ENCODE measurements at regions not wholly inside any gene's neighbourhood (a gene's known extent, or its start where the extent isn't known, plus 50 kb on each side); places are given as distances from the start of the nearest gene placed in this dataset.
"Not testable (repeated sequence)": the region's sequence is repeated elsewhere in the genome, so short reads cannot be mapped to it uniquely, and the experiment has no call there.

- Histone ChIP-seq H3K9me3 (replicated peaks) (no peaks in the 10 kb centered on the region), H3K4me1 (no peaks in the 10 kb centered on the region), H3K27me3 (ENCODE audit: low read depth) (peaks cover 62% of the 10 kb centered on the region), H3K27ac (replicated peaks) (no peak overlapping the region), H3K4me3 (no peak overlapping the region), H3K36me3 (no peaks in the 10 kb centered on the region)
- intact Hi-C loops (cut with micrococcal nuclease), result no loop called here
- no peak for TF ChIP-seq CTCF (IDR thresholded peaks at IDR 0.05; ENCODE audit: borderline replicate concordance)
- DNase-seq, result no peak
These were observed 245.6 kb upstream of the B3GAT1 start for GRCh38 chr11:134657631-134658030.

- Histone ChIP-seq H3K27ac (replicated peaks) (no peak overlapping the region), H3K9me3 (replicated peaks) (no peaks in the 10 kb centered on the region), H3K4me3 (no peak overlapping the region), H3K4me1 (no peaks in the 10 kb centered on the region), H3K36me3 (no peaks in the 10 kb centered on the region), H3K27me3 (ENCODE audit: low read depth) (peaks cover 68% of the 10 kb centered on the region)
- DNase-seq, result no peak
- intact Hi-C loops (cut with micrococcal nuclease), result no loop called here
- no peak for TF ChIP-seq CTCF (IDR thresholded peaks at IDR 0.05; ENCODE audit: borderline replicate concordance)
These were observed 245.0 kb upstream of the B3GAT1 start for GRCh38 chr11:134656861-134657540.

GRCh38 chr11:134656086-134656840 lies 244.2 kb upstream of the B3GAT1 start:
- peaks cover 72% of the 10 kb centered on the region for H3K27me3 ChIP-seq (ENCODE audit: low read depth)
- H3K36me3 ChIP-seq; H3K4me3 ChIP-seq; intact Hi-C loops (cut with micrococcal nuclease); H3K9me3 ChIP-seq (replicated peaks); H3K27ac ChIP-seq (replicated peaks); H3K4me1 ChIP-seq; DNase-seq: not testable (repeated sequence)

- intact Hi-C loops (cut with micrococcal nuclease), result no loop called here
- H3K27me3 ChIP-seq (ENCODE audit: low read depth), result peaks cover 73% of the 10 kb centered on the region
- DNase-seq, result no peak
These were observed 243.3 kb upstream of the B3GAT1 start for GRCh38 chr11:134655189-134655989.

GRCh38 chr11:134654161-134654915 lies 242.3 kb upstream of the B3GAT1 start:
- Histone ChIP-seq H3K36me3 (no peaks in the 10 kb centered on the region), H3K9me3 (replicated peaks) (no peaks in the 10 kb centered on the region), H3K27ac (replicated peaks) (no peak overlapping the region), H3K4me3 (no peak overlapping the region), H3K27me3 (ENCODE audit: low read depth) (peaks cover 84% of the 10 kb centered on the region), H3K4me1 (no peaks in the 10 kb centered on the region)
- intact Hi-C loops (cut with micrococcal nuclease), result no loop called here
- TF ChIP-seq CTCF (IDR thresholded peaks at IDR 0.05; ENCODE audit: borderline replicate concordance), result no peak
- DNase-seq, result no peak

More at GRCh38 chr11:134655189-134655989, 243.3 kb upstream of the B3GAT1 start:
- Histone ChIP-seq H3K4me3 (no peak overlapping the region), H3K4me1 (no peaks in the 10 kb centered on the region), H3K9me3 (replicated peaks) (no peaks in the 10 kb centered on the region), H3K36me3 (no peaks in the 10 kb centered on the region), H3K27ac (replicated peaks) (no peak overlapping the region)
- TF ChIP-seq CTCF (IDR thresholded peaks at IDR 0.05; ENCODE audit: borderline replicate concordance), result no peak

Measured in left ventricle myocardium inferior (tissue), 1 donor.